ENCODE measurements at regions not wholly inside any gene's neighbourhood (a gene's known extent, or its start where the extent isn't known, plus 50 kb on each side); places are given as distances from the start of the nearest gene placed in this dataset.
A peak's percentile ranks its signal among the peaks of the same experiment; 100 is the strongest.

GRCh38 chr1:199305053-199305452 lies 666.2 kb downstream of the PTPRC start:
- no peak for DNase-seq (ENCODE audit: low read depth)
- no peak overlapping the region for H3K4me3 ChIP-seq (ENCODE audit: low read depth, low read length)
- TF ChIP-seq CTCF (IDR thresholded peaks at IDR 0.05; ENCODE audit: insufficient read depth, low read depth, low read length, missing control alignments), result no peak

GRCh38 chr1:199307496-199308264 lies 668.8 kb downstream of the PTPRC start:
- DNase-seq (ENCODE audit: low read depth), result no peak
- no peak for TF ChIP-seq CTCF (IDR thresholded peaks at IDR 0.05; ENCODE audit: insufficient read depth, low read depth, low read length, missing control alignments)
- H3K4me3 ChIP-seq (ENCODE audit: low read depth, low read length), result no peak overlapping the region

- H3K4me3 ChIP-seq (ENCODE audit: low read depth, low read length), result no peak overlapping the region
- peak; percentile 36 for DNase-seq (ENCODE audit: low read depth)
- no peak for TF ChIP-seq CTCF (IDR thresholded peaks at IDR 0.05; ENCODE audit: insufficient read depth, low read depth, low read length, missing control alignments)
Measured at GRCh38 chr1:199308349-199308846, 669.6 kb downstream of the PTPRC start.

DNA sequence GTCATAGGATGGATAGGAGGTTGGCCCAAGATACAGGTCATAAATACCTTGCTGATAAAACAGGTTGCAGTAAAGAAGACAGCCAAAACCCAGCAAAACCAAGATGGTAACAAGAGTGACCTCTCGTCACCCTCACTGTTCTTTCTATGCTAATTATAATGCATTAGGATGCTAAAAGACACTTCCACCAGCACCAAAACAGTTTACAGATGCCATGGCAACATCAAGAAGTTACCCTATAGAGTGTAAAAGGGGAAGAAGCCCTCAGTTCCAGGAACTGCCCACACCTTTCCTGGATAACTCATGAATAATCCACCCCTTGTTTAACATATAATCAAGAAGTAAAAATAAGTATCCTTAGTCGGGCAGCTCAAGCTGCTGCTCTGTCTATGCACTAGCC lies 671.9 kb downstream of the PTPRC start:
- DNase-seq (ENCODE audit: low read depth), result no peak

GRCh38 chr1:199311478-199312262 lies 672.8 kb downstream of the PTPRC start:
- DNase-seq (ENCODE audit: low read depth), result no peak
- H3K4me3 ChIP-seq (ENCODE audit: low read depth, low read length), result no peak overlapping the region
- TF ChIP-seq CTCF (IDR thresholded peaks at IDR 0.05; ENCODE audit: insufficient read depth, low read depth, low read length, missing control alignments), result no peak

More for the DNA sequence above, 671.9 kb downstream of the PTPRC start:
- H3K4me3 ChIP-seq (ENCODE audit: low read depth, low read length), result no peak overlapping the region
- TF ChIP-seq CTCF (IDR thresholded peaks at IDR 0.05; ENCODE audit: insufficient read depth, low read depth, low read length, missing control alignments), result no peak

- no peak for DNase-seq (ENCODE audit: low read depth)
- H3K4me3 ChIP-seq (ENCODE audit: low read depth, low read length), result no peak overlapping the region
- no peak for TF ChIP-seq CTCF (IDR thresholded peaks at IDR 0.05; ENCODE audit: insufficient read depth, low read depth, low read length, missing control alignments)
Measured at GRCh38 chr1:199312626-199313025, 673.8 kb downstream of the PTPRC start.

All from GM12865 (cell line).